Endodermal cell (in vitro differentiated cells): ENCODE measurements at regions not wholly inside any gene's neighbourhood (a gene's known extent, or its start where the extent isn't known, plus 50 kb on each side); places are given as distances from the start of the nearest gene placed in this dataset.

Experiments used
- DNase-seq: peaks from one replicate; pipeline ENCODE4 v3.0.0-alpha.2; 2017
- H3K27ac ChIP-seq: 2 replicates; pipeline ENCODE4 v1.5.1; 2013; ENCODE audit warnings: mild to moderate bottlenecking, low read depth, low read length, moderate library complexity
- H3K27me3 ChIP-seq: 2 replicates; pipeline ENCODE4 v1.6.1; 2013; ENCODE audit warnings: mild to moderate bottlenecking, low read length, moderate library complexity; ENCODE audit not compliant: insufficient read depth, control insufficient read depth, poor library complexity, severe bottlenecking
- H3K36me3 ChIP-seq: 2 replicates; pipeline ENCODE4 v1.7.0; 2013; ENCODE audit warnings: mild to moderate bottlenecking, low read length, moderate library complexity; ENCODE audit not compliant: control insufficient read depth, insufficient read depth
- H3K4me1 ChIP-seq: one replicate; pipeline ENCODE4 v1.7.0; 2013; ENCODE audit warnings: low read length; ENCODE audit not compliant: control insufficient read depth, insufficient read depth
- H3K4me3 ChIP-seq: 2 replicates; pipeline ENCODE4 v1.5.1; 2013; ENCODE audit warnings: mild to moderate bottlenecking, low read length, moderate library complexity
- H3K9ac ChIP-seq: 2 replicates; pipeline ENCODE4 v1.6.1; 2013; ENCODE audit warnings: mild to moderate bottlenecking, low read length, moderate library complexity; ENCODE audit not compliant: poor library complexity, severe bottlenecking; ENCODE audit errors: extremely low read depth
- H3K9me3 ChIP-seq: 2 replicates; pipeline ENCODE4 v1.6.1; 2013; ENCODE audit warnings: mild to moderate bottlenecking, low read length, moderate library complexity; ENCODE audit not compliant: control insufficient read depth
- H3K27ac Mint-ChIP-seq: 2 replicates; pipeline ENCODE4 v1.8.0; 2020; ENCODE audit warnings: mixed read lengths
- H3K27me3 Mint-ChIP-seq: 2 replicates; pipeline ENCODE4 v1.8.0; 2021; ENCODE audit warnings: mild to moderate bottlenecking, mixed read lengths; ENCODE audit not compliant: insufficient read depth
- H3K36me3 Mint-ChIP-seq: 2 replicates; pipeline ENCODE4 v1.8.0; 2020; ENCODE audit warnings: low read depth, mixed read lengths
- H3K4me1 Mint-ChIP-seq: 2 replicates; pipeline ENCODE4 v1.8.0; 2020; ENCODE audit warnings: mixed read lengths
- H3K4me3 Mint-ChIP-seq: 2 replicates; pipeline ENCODE4 v1.8.0; 2020; ENCODE audit warnings: mild to moderate bottlenecking, moderate library complexity, mixed read lengths
- H3K9me3 Mint-ChIP-seq: 2 replicates; pipeline ENCODE4 v1.8.0; 2020; ENCODE audit warnings: mild to moderate bottlenecking, mixed read lengths
- WGBS, 2 experiments: methylation state at CpG; one replicate each; pipeline versions ENCODE4 v1.1.5 to v1.1.7; 2013; ENCODE audit warnings: missing lambda C conversion rate in 2 of 2, mixed read lengths in 1 of 2; ENCODE audit not compliant: insufficient coverage in 1 of 2, insufficient read length in 1 of 2; 5-methylcytosine and 5-hydroxymethylcytosine counted together
- TF ChIP-seq, protein P1 (sequence below): fragments of 200-600 bp; sonication (generic); conservative IDR thresholded peaks from 2 replicates; pipeline ENCODE4 v1.5.0; 2021; ENCODE audit warnings: antibody characterized with exemption, mild to moderate bottlenecking

GRCh38 chr2:34892766-34893165 lies 1293.7 kb upstream of the FAM98A start:
- Mint-ChIP-seq H3K9me3 (no peaks in the 10 kb centered on the region), H3K27me3 (no peaks in the 10 kb centered on the region), H3K27ac (no peak overlapping the region), H3K36me3 (no peaks in the 10 kb centered on the region), H3K4me1 (no peaks in the 10 kb centered on the region), H3K4me3 (no peak overlapping the region)
- no peaks in the 10 kb centered on the region for H3K4me1 ChIP-seq
- H3K9ac ChIP-seq = no peak overlapping the region
- H3K27me3 ChIP-seq = no peaks in the 10 kb centered on the region
- WGBS, 2 experiments = 83 to 88% methylated on average over 1 to 2 of the region's 2 CpGs
- H3K36me3 ChIP-seq = no peaks in the 10 kb centered on the region
- H3K4me3 ChIP-seq = no peak overlapping the region
- no peak overlapping the region for H3K27ac ChIP-seq
- DNase-seq = no peak
- TF ChIP-seq, protein P1, sequence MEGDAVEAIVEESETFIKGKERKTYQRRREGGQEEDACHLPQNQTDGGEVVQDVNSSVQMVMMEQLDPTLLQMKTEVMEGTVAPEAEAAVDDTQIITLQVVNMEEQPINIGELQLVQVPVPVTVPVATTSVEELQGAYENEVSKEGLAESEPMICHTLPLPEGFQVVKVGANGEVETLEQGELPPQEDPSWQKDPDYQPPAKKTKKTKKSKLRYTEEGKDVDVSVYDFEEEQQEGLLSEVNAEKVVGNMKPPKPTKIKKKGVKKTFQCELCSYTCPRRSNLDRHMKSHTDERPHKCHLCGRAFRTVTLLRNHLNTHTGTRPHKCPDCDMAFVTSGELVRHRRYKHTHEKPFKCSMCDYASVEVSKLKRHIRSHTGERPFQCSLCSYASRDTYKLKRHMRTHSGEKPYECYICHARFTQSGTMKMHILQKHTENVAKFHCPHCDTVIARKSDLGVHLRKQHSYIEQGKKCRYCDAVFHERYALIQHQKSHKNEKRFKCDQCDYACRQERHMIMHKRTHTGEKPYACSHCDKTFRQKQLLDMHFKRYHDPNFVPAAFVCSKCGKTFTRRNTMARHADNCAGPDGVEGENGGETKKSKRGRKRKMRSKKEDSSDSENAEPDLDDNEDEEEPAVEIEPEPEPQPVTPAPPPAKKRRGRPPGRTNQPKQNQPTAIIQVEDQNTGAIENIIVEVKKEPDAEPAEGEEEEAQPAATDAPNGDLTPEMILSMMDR = no peak
- H3K9me3 ChIP-seq = no peaks in the 10 kb centered on the region

- Histone ChIP-seq H3K36me3 (no peaks in the 10 kb centered on the region), H3K27me3 (no peaks in the 10 kb centered on the region), H3K9ac (no peak overlapping the region), H3K9me3 (no peaks in the 10 kb centered on the region), H3K27ac (no peak overlapping the region), H3K4me3 (no peak overlapping the region), H3K4me1 (no peaks in the 10 kb centered on the region)
- Mint-ChIP-seq H3K4me3 (no peak overlapping the region), H3K27ac (no peak overlapping the region), H3K36me3 (no peaks in the 10 kb centered on the region), H3K4me1 (no peaks in the 10 kb centered on the region), H3K9me3 (no peaks in the 10 kb centered on the region), H3K27me3 (no peaks in the 10 kb centered on the region)
- TF ChIP-seq, protein P1 = no peak
- 87 to 100% methylated on average over 2 to 4 of the region's 5 CpGs for WGBS, 2 experiments
- no peak for DNase-seq
Observed at GRCh38 chr2:34892256-34892655, 1293.2 kb upstream of the FAM98A start.

GRCh38 chr2:34875091-34875745 lies 1276.1 kb upstream of the FAM98A start:
- Mint-ChIP-seq H3K4me1 (no peaks in the 10 kb centered on the region), H3K27me3 (no peaks in the 10 kb centered on the region), H3K4me3 (no peak overlapping the region), H3K9me3 (no peaks in the 10 kb centered on the region), H3K27ac (no peak overlapping the region), H3K36me3 (no peaks in the 10 kb centered on the region)
- 99% methylated on average over 4 of the region's 4 CpGs; no CpG with 5 or more reads in 1 of the 2 experiments for WGBS, 2 experiments
- H3K4me3 ChIP-seq = no peak overlapping the region
- no peaks in the 10 kb centered on the region for H3K4me1 ChIP-seq
- TF ChIP-seq, protein P1 = no peak
- no peaks in the 10 kb centered on the region for H3K36me3 ChIP-seq
- no peak overlapping the region for H3K9ac ChIP-seq
- DNase-seq = no peak
- no peaks in the 10 kb centered on the region for H3K9me3 ChIP-seq
- H3K27me3 ChIP-seq = no peaks in the 10 kb centered on the region
- no peak overlapping the region for H3K27ac ChIP-seq
